ENCODE measurements at regions not wholly inside any gene's neighbourhood (a gene's known extent, or its start where the extent isn't known, plus 50 kb on each side); places are given as distances from the start of the nearest gene placed in this dataset.
A peak's percentile ranks its signal among the peaks of the same experiment; 100 is the strongest.

- DNase-seq (ENCODE audit: low read depth in 4 of 4, low spot score in 3 of 4): no peak
Observed at GRCh38 chr3:110181226-110181625, 843.9 kb upstream of the DPPA4 start.

- no peak for DNase-seq (ENCODE audit: low read depth in 4 of 4, low spot score in 3 of 4)
Observed at GRCh38 chr3:110184536-110184935, 847.2 kb upstream of the DPPA4 start.

GRCh38 chr3:110193074-110193473 is 855.7 kb upstream of the DPPA4 start:
- DNase-seq (ENCODE audit: low read depth in 4 of 4, low spot score in 3 of 4): no peak

GRCh38 chr3:110198717-110199587 is 861.6 kb upstream of the DPPA4 start:
- no peak for DNase-seq (ENCODE audit: low read depth in 4 of 4, low spot score in 3 of 4)

- DNase-seq (ENCODE audit: low read depth in 4 of 4, low spot score in 3 of 4): no peak
Observed at GRCh38 chr3:110199588-110199943, 862.2 kb upstream of the DPPA4 start.

GRCh38 chr3:110210086-110210660 is 861.4 kb upstream of the NECTIN3 start:
- DNase-seq (ENCODE audit: low read depth in 4 of 4, low spot score in 3 of 4): no peak

GRCh38 chr3:110226645-110227044 is 845.0 kb upstream of the NECTIN3 start:
- no peak for DNase-seq (ENCODE audit: low read depth in 4 of 4, low spot score in 3 of 4)

- peak; percentile 4 to 11 (median 7) for DNase-seq (ENCODE audit: low read depth in 4 of 4, low spot score in 3 of 4)
Observed at GRCh38 chr3:110227991-110228390, 843.6 kb upstream of the NECTIN3 start.

GRCh38 chr3:110234831-110235230 is 836.8 kb upstream of the NECTIN3 start:
- DNase-seq (ENCODE audit: low read depth in 4 of 4, low spot score in 3 of 4): no peak

- DNase-seq (ENCODE audit: low read depth in 4 of 4, low spot score in 3 of 4): no peak
Observed at GRCh38 chr3:110236976-110237610, 834.5 kb upstream of the NECTIN3 start.

GRCh38 chr3:110243081-110243480 is 828.5 kb upstream of the NECTIN3 start:
- no peak for DNase-seq (ENCODE audit: low read depth in 4 of 4, low spot score in 3 of 4)

- DNase-seq (ENCODE audit: low read depth in 4 of 4, low spot score in 3 of 4): no peak
Observed at GRCh38 chr3:110246796-110247376, 824.7 kb upstream of the NECTIN3 start.

- no peak for DNase-seq (ENCODE audit: low read depth in 4 of 4, low spot score in 3 of 4)
Observed at GRCh38 chr3:110248666-110249065, 823.0 kb upstream of the NECTIN3 start.

GRCh38 chr3:110253794-110254193 is 817.8 kb upstream of the NECTIN3 start:
- DNase-seq (ENCODE audit: low read depth in 4 of 4, low spot score in 3 of 4): no peak

- DNase-seq (ENCODE audit: low read depth in 4 of 4, low spot score in 3 of 4): no peak
Observed at GRCh38 chr3:110254591-110254990, 817.0 kb upstream of the NECTIN3 start.

GRCh38 chr3:110261141-110261540 is 810.5 kb upstream of the NECTIN3 start:
- no peak for DNase-seq (ENCODE audit: low read depth in 4 of 4, low spot score in 3 of 4)

- DNase-seq (ENCODE audit: low read depth in 4 of 4, low spot score in 3 of 4): no peak
Observed at GRCh38 chr3:110262896-110263295, 808.7 kb upstream of the NECTIN3 start.

- DNase-seq (ENCODE audit: low read depth in 4 of 4, low spot score in 3 of 4): no peak
Observed at GRCh38 chr3:110265302-110265701, 806.3 kb upstream of the NECTIN3 start.

GRCh38 chr3:110267304-110267845 is 804.2 kb upstream of the NECTIN3 start:
- no peak for DNase-seq (ENCODE audit: low read depth in 4 of 4, low spot score in 3 of 4)

GRCh38 chr3:110272525-110272924 is 799.1 kb upstream of the NECTIN3 start:
- DNase-seq (ENCODE audit: low read depth in 4 of 4, low spot score in 3 of 4): no peak

- no peak for DNase-seq (ENCODE audit: low read depth in 4 of 4, low spot score in 3 of 4)
Observed at GRCh38 chr3:110291886-110292501, 779.6 kb upstream of the NECTIN3 start.

Measured in right renal pelvis (tissue), 4 donors.